CD4-positive, alpha-beta T cell (primary cell): ENCODE measurements at regions not wholly inside any gene's neighbourhood (a gene's known extent, or its start where the extent isn't known, plus 50 kb on each side); places are given as distances from the start of the nearest gene placed in this dataset.

ENCODE experiments used
- ATAC-seq: fragments of 200-7000 bp; cut with Tn5 transposase; one replicate; pipeline ENCODE4 v1.10.0; 2022; ENCODE audit warnings: mild to moderate bottlenecking; ENCODE audit not compliant: poor library complexity
- CTCF ChIA-PET: fragments of 350-600 bp; sonication (Branson Sonifier 250); formaldehyde crosslinking; loops from one replicate; lab custom pipeline; 2021; ENCODE audit warnings: antibody characterized with exemption, inconsistent platforms; lab: Charles Lee
- POLR2A ChIA-PET: fragments of 350-600 bp; sonication (Branson Sonifier 250); formaldehyde crosslinking; loops from one replicate; lab custom pipeline; 2021; ENCODE audit warnings: antibody characterized with exemption, inconsistent platforms; lab: Charles Lee
- DNase-seq, 14 experiments: peaks; one replicate each; pipeline ENCODE4 v3.0.0-alpha.2; 2013 to 2020; ENCODE audit warnings: mixed read lengths in 2 of 14
- H3K27ac ChIP-seq, 2 donors: one replicate each; pipeline versions ENCODE4 v1.5.1 to v1.7.0; 2013; ENCODE audit warnings: low read length in 2 of 2, low read depth in 1 of 2, mild to moderate bottlenecking in 1 of 2
- H3K27me3 ChIP-seq, 2 experiments: 1 replicate in 1 of 2; 2 replicates in 1 of 2; pipeline versions ENCODE4 v1.6.1 to v1.7.0; 2013; ENCODE audit warnings: low read length in 2 of 2, control low read depth in 1 of 2, mild to moderate bottlenecking in 1 of 2, moderate library complexity in 1 of 2; ENCODE audit not compliant: insufficient read depth in 2 of 2, control insufficient read depth in 1 of 2
- H3K36me3 ChIP-seq: one replicate; pipeline ENCODE4 v1.6.1; 2013; ENCODE audit warnings: low read length, control low read depth; ENCODE audit not compliant: insufficient read depth
- H3K4me1 ChIP-seq: one replicate; pipeline ENCODE4 v1.6.1; 2013; ENCODE audit warnings: low read length, control low read depth; ENCODE audit not compliant: insufficient read depth
- H3K4me3 ChIP-seq: one replicate; pipeline ENCODE4 v1.5.1; 2013; ENCODE audit warnings: mild to moderate bottlenecking, low read length, moderate library complexity
- H3K9me3 ChIP-seq, 2 experiments: 1 replicate in 1 of 2; 2 replicates in 1 of 2; pipeline versions ENCODE4 v1.6.1 to v1.7.0; 2013; ENCODE audit warnings: low read length in 2 of 2, mild to moderate bottlenecking in 2 of 2, control low read depth in 1 of 2, moderate library complexity in 1 of 2; ENCODE audit not compliant: control insufficient read depth in 1 of 2, insufficient read depth in 1 of 2
- H3K27ac Mint-ChIP-seq: one replicate; pipeline ENCODE4 v1.8.0; 2020; ENCODE audit warnings: mixed read lengths
- H3K27me3 Mint-ChIP-seq: one replicate; pipeline ENCODE4 v1.8.0; 2021; ENCODE audit warnings: mixed read lengths
- H3K36me3 Mint-ChIP-seq: one replicate; pipeline ENCODE4 v1.8.0; 2021; ENCODE audit warnings: low read depth, mixed read lengths
- H3K4me1 Mint-ChIP-seq: one replicate; pipeline ENCODE4 v1.8.0; 2021; ENCODE audit warnings: low read depth, mixed read lengths
- H3K4me3 Mint-ChIP-seq: one replicate; pipeline ENCODE4 v1.8.0; 2020; ENCODE audit warnings: mild to moderate bottlenecking, mixed read lengths
- H3K9me3 Mint-ChIP-seq: one replicate; pipeline ENCODE4 v1.8.0; 2020; ENCODE audit warnings: mixed read lengths
- intact Hi-C, 2 experiments: fragments of 100-400 bp; cut with DNase I in 1 of 2; cut with micrococcal nuclease in 1 of 2; formaldehyde crosslinking; loops; one replicate each; pipeline versions ENCODE4 v1.15.1 to v1.9.0; 2023 to 2025; cut with DNase I, micrococcal nuclease
- TF ChIP-seq, protein P1 (sequence below): fragments of 200-600 bp; IDR thresholded peaks from one replicate; pipeline ENCODE4 v1.8.0; 2022; ENCODE audit warnings: antibody characterized with exemption, mild to moderate bottlenecking

GRCh38 chr18:40088130-40088529 is 1866.9 kb upstream of the PIK3C3 start:
- Histone ChIP-seq H3K27me3 (no peaks in the 10 kb centered on the region), H3K36me3 (no peaks in the 10 kb centered on the region), H3K4me1 (no peaks in the 10 kb centered on the region), H3K9me3 (peaks cover 0 to 4% of the 10 kb centered on the region in 2 experiments), H3K4me3 (no peak overlapping the region), H3K27ac (no peak overlapping the region)
- TF ChIP-seq, protein P1, sequence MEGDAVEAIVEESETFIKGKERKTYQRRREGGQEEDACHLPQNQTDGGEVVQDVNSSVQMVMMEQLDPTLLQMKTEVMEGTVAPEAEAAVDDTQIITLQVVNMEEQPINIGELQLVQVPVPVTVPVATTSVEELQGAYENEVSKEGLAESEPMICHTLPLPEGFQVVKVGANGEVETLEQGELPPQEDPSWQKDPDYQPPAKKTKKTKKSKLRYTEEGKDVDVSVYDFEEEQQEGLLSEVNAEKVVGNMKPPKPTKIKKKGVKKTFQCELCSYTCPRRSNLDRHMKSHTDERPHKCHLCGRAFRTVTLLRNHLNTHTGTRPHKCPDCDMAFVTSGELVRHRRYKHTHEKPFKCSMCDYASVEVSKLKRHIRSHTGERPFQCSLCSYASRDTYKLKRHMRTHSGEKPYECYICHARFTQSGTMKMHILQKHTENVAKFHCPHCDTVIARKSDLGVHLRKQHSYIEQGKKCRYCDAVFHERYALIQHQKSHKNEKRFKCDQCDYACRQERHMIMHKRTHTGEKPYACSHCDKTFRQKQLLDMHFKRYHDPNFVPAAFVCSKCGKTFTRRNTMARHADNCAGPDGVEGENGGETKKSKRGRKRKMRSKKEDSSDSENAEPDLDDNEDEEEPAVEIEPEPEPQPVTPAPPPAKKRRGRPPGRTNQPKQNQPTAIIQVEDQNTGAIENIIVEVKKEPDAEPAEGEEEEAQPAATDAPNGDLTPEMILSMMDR: no peak
- ATAC-seq (no peak), DNase-seq (no peak)
- Mint-ChIP-seq H3K4me3 (no peak overlapping the region), H3K27me3 (no peaks in the 10 kb centered on the region), H3K27ac (no peak overlapping the region), H3K36me3 (no peaks in the 10 kb centered on the region), H3K4me1 (no peaks in the 10 kb centered on the region), H3K9me3 (peaks cover 10% of the 10 kb centered on the region)
- POLR2A ChIA-PET: no interaction called here
- CTCF ChIA-PET: no interaction called here
- intact Hi-C loops: no loop called here

GRCh38 chr18:40079786-40080185 is 1875.2 kb upstream of the PIK3C3 start:
- no peak for DNase-seq
- no peaks in the 10 kb centered on the region for H3K27me3 ChIP-seq
- no peak overlapping the region for H3K4me3 ChIP-seq
- H3K9me3 ChIP-seq: no peaks in the 10 kb centered on the region
- H3K27ac ChIP-seq: no peak overlapping the region
- no peak for ATAC-seq
- no peaks in the 10 kb centered on the region for H3K4me1 ChIP-seq
- Mint-ChIP-seq H3K4me1 (no peaks in the 10 kb centered on the region), H3K36me3 (no peaks in the 10 kb centered on the region), H3K27ac (no peak overlapping the region), H3K27me3 (no peaks in the 10 kb centered on the region), H3K4me3 (no peak overlapping the region), H3K9me3 (no peaks in the 10 kb centered on the region)
- TF ChIP-seq, protein P1: no peak
- ChIA-PET CTCF (no interaction called here), POLR2A (no interaction called here)
- no peaks in the 10 kb centered on the region for H3K36me3 ChIP-seq
- intact Hi-C loops: no loop called here

DNA sequence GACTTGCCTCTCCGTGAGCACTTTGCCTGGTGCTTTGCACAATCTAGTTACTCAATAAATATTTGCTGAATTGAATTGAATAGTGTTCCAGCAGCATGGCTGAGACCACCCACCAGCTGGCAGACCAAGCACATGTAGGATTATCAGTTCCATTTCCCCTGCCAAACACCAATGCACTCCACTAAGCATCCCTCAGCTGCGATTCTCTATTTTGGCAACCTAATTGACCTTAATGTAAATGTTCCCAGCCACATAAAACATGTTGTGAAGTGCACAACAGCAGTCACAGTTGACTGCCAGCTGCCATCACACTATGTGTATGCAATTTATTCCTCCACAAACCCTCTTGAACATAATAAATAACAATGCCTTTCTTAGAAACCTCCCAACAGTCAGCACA is 1879.4 kb upstream of the PIK3C3 start:
- H3K4me1 Mint-ChIP-seq: no peaks in the 10 kb centered on the region
- H3K9me3 Mint-ChIP-seq: peaks cover 5% of the 10 kb centered on the region
- H3K27ac Mint-ChIP-seq: no peak overlapping the region
- no peak overlapping the region for H3K4me3 Mint-ChIP-seq
- Histone ChIP-seq H3K27me3 (no peaks in the 10 kb centered on the region), H3K4me1 (no peaks in the 10 kb centered on the region), H3K36me3 (no peaks in the 10 kb centered on the region), H3K9me3 (peaks cover 0 to under 1% of the 10 kb centered on the region in 2 experiments), H3K27ac (no peak overlapping the region), H3K4me3 (no peak overlapping the region)
- H3K27me3 Mint-ChIP-seq: no peaks in the 10 kb centered on the region
- intact Hi-C loops: no loop called here
- DNase-seq: no peak
- H3K36me3 Mint-ChIP-seq: no peaks in the 10 kb centered on the region
- ChIA-PET POLR2A (no interaction called here), CTCF (no interaction called here)
- ATAC-seq: no peak
- TF ChIP-seq, protein P1: no peak
